Liver (tissue), 8 donors: ENCODE measurements at regions not wholly inside any gene's neighbourhood (a gene's known extent, or its start where the extent isn't known, plus 50 kb on each side); places are given as distances from the start of the nearest gene placed in this dataset.

ENCODE experiments used
- DNase-seq: peaks from one replicate; pipeline ENCODE4 v3.0.0-alpha.2; 2017; ENCODE audit warnings: low spot score
- H3K27ac ChIP-seq, 2 donors: one replicate each; pipeline ENCODE4 v1.7.0; 2013; ENCODE audit warnings: inconsistent platforms in 2 of 2, low read length in 2 of 2, control low read depth in 1 of 2, low read depth in 1 of 2, mild to moderate bottlenecking in 1 of 2
- H3K27me3 ChIP-seq, 4 donors: one replicate each; pipeline versions ENCODE4 v1.6.1 to v1.7.0; 2013; ENCODE audit warnings: low read length in 3 of 4, inconsistent platforms in 1 of 4, mild to moderate bottlenecking in 1 of 4, moderate library complexity in 1 of 4; ENCODE audit not compliant: control insufficient read depth in 4 of 4, insufficient read depth in 4 of 4
- H3K36me3 ChIP-seq, 4 donors: one replicate each; pipeline versions ENCODE4 v1.6.1 to v1.7.0; 2013; ENCODE audit warnings: low read length in 3 of 4, mild to moderate bottlenecking in 3 of 4, low read depth in 1 of 4, moderate library complexity in 1 of 4; ENCODE audit not compliant: control insufficient read depth in 4 of 4, insufficient read depth in 3 of 4
- H3K4me1 ChIP-seq, 4 donors: one replicate each; pipeline versions ENCODE4 v1.6.1 to v1.7.0; 2013; ENCODE audit warnings: low read length in 3 of 4, mild to moderate bottlenecking in 3 of 4, moderate library complexity in 1 of 4; ENCODE audit not compliant: control insufficient read depth in 4 of 4, insufficient read depth in 4 of 4
- H3K4me3 ChIP-seq, 3 donors: one replicate each; pipeline versions ENCODE4 v1.6.1 to v1.7.0; 2013; ENCODE audit warnings: low read length in 3 of 3, control low read depth in 1 of 3, low read depth in 1 of 3, mild to moderate bottlenecking in 1 of 3
- H3K9ac ChIP-seq, 2 donors: one replicate each; pipeline ENCODE4 v1.7.0; 2013; ENCODE audit warnings: low read length in 2 of 2, mild to moderate bottlenecking in 2 of 2, moderate library complexity in 2 of 2, control low read depth in 1 of 2, low read depth in 1 of 2
- H3K9me3 ChIP-seq, 4 donors: one replicate each; pipeline versions ENCODE4 v1.6.1 to v1.7.0; 2013; ENCODE audit warnings: low read length in 3 of 4; ENCODE audit not compliant: control insufficient read depth in 4 of 4
- EGR1 ChIP-seq, 2 donors: IDR thresholded peaks; 2 replicates each; pipeline ENCODE4 v1.6.1; 2016 to 2018; ENCODE audit warnings: antibody characterized with exemption in 2 of 2, low read depth in 2 of 2
- HNF4A ChIP-seq, 2 donors: conservative IDR thresholded peaks; 2 replicates each; pipeline ENCODE4 v1.6.1; 2016; ENCODE audit warnings: antibody characterized with exemption in 2 of 2, mild to moderate bottlenecking in 2 of 2
- JUND ChIP-seq, 2 donors: IDR thresholded peaks; 2 replicates each; pipeline ENCODE4 v1.6.1; 2016; ENCODE audit warnings: antibody characterized with exemption in 2 of 2
- NR2F2 ChIP-seq: IDR thresholded peaks from 2 replicates; pipeline ENCODE4 v1.6.1; 2016; ENCODE audit warnings: antibody characterized with exemption
- RAD21 ChIP-seq, 2 donors: IDR thresholded peaks; 2 replicates each; pipeline ENCODE4 v1.6.1; 2016; ENCODE audit warnings: antibody characterized with exemption in 2 of 2, mild to moderate bottlenecking in 2 of 2
- RXRA ChIP-seq, 2 donors: IDR thresholded peaks; 2 replicates each; pipeline ENCODE4 v1.6.1; 2017 to 2018; ENCODE audit warnings: antibody characterized with exemption in 2 of 2, mild to moderate bottlenecking in 1 of 2
- SP1 ChIP-seq: IDR thresholded peaks from 2 replicates; pipeline ENCODE4 v1.6.1; 2018; ENCODE audit warnings: antibody characterized with exemption, mild to moderate bottlenecking
- TAF1 ChIP-seq: conservative IDR thresholded peaks from 2 replicates; pipeline ENCODE4 v1.6.1; 2016; ENCODE audit warnings: antibody characterized with exemption, mild to moderate bottlenecking
- YY1 ChIP-seq: IDR thresholded peaks from 2 replicates; pipeline ENCODE4 v1.6.1; 2016; ENCODE audit warnings: antibody characterized with exemption, mild to moderate bottlenecking
- ZBTB33 ChIP-seq: IDR thresholded peaks from 2 replicates; pipeline ENCODE4 v1.6.1; 2016; ENCODE audit warnings: antibody characterized with exemption
- WGBS: extraction: QIAGEN DNeasy Blood & Tissue Kit; methylation state at CpG from one replicate; pipeline ENCODE4 v1.1.7; 2013; 5-methylcytosine and 5-hydroxymethylcytosine counted together
- TF ChIP-seq, protein P1 (sequence below): IDR thresholded peaks from 2 replicates; pipeline ENCODE4 v1.6.1; 2016; ENCODE audit warnings: antibody characterized with exemption
- TF ChIP-seq, protein P2 (sequence below): fragments of 150-350 bp; IDR thresholded peaks from 2 replicates; pipeline ENCODE4 v1.5.1; 2017; ENCODE audit warnings: improper control_type of control experiment, low read depth, low read length; ENCODE audit not compliant: missing input control
- donor health status: healthy.
- donor health status: healthy.
- donor health status: healthy.
- donor health status: healthy.
- donor health status: healthy.

DNA sequence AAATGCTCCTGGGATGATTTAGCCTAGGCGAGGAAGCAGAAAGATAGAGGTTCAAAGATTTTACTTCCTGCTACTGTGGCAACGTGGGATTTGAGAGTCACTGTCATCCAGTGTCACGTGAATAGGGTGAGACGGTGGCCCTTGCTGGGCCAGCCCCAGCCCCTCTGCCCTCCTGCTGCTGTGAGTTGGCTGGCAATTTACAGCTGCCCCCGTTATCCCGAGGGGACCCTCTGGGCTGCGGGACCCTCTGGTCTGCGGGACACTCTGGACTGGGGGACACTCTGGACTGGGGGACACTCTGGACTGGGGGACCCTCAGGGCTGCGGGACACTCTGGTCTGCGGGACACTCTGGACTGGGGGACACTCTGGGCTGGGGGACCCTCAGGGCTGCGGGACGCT, 765.4 kb downstream of the TRIML1 start:
- Histone ChIP-seq H3K27ac (no peak overlapping the region), H3K9me3 (no peaks in the 10 kb centered on the region), H3K4me3 (no peak overlapping the region), H3K4me1 (no peaks in the 10 kb centered on the region), H3K36me3 (no peaks in the 10 kb centered on the region), H3K9ac (no peak overlapping the region), H3K27me3 (no peaks in the 10 kb centered on the region)
- DNase-seq, result no peak
- TF ChIP-seq RXRA (IDR thresholded peaks at IDR 0.05) (no peak), SP1 (no peak), EGR1 (IDR thresholded peaks at IDR 0.05; ENCODE audit: low read depth in 2 of 2) (no peak), NR2F2 (no peak), YY1 (no peak), RAD21 (IDR thresholded peaks at IDR 0.05) (no peak), JUND (IDR thresholded peaks at IDR 0.05) (no peak)
- TF ChIP-seq, protein P1, sequence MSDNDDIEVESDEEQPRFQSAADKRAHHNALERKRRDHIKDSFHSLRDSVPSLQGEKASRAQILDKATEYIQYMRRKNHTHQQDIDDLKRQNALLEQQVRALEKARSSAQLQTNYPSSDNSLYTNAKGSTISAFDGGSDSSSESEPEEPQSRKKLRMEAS, result no peak
- TF ChIP-seq, protein P2, sequence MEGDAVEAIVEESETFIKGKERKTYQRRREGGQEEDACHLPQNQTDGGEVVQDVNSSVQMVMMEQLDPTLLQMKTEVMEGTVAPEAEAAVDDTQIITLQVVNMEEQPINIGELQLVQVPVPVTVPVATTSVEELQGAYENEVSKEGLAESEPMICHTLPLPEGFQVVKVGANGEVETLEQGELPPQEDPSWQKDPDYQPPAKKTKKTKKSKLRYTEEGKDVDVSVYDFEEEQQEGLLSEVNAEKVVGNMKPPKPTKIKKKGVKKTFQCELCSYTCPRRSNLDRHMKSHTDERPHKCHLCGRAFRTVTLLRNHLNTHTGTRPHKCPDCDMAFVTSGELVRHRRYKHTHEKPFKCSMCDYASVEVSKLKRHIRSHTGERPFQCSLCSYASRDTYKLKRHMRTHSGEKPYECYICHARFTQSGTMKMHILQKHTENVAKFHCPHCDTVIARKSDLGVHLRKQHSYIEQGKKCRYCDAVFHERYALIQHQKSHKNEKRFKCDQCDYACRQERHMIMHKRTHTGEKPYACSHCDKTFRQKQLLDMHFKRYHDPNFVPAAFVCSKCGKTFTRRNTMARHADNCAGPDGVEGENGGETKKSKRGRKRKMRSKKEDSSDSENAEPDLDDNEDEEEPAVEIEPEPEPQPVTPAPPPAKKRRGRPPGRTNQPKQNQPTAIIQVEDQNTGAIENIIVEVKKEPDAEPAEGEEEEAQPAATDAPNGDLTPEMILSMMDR, result no peak
- 86% methylated on average over 12 of the region's 12 CpGs for WGBS

DNA sequence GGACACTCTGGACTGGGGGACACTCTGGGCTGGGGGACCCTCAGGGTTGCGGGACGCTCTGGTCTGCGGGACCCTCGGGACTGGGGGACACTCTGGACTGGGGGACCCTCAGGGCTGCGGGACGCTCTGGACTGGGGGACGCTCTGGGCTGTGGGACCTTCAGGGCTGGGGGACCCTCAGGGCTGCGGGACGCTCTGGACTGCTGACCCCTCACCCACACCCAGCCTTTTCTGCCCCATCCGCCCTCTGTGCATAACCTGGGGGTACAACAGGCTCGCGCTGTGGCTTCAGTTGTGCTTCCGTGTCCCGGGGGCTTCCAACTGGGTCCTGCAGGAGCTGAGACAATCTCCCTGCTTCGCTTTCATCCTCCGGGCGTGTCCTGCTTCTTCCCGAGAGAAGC, 766.0 kb downstream of the TRIML1 start:
- Histone ChIP-seq H3K27ac (no peak overlapping the region), H3K9me3 (no peaks in the 10 kb centered on the region), H3K4me1 (no peaks in the 10 kb centered on the region), H3K36me3 (no peaks in the 10 kb centered on the region), H3K4me3 (no peak overlapping the region), H3K27me3 (no peaks in the 10 kb centered on the region), H3K9ac (no peak overlapping the region)
- DNase-seq, result no peak
- TF ChIP-seq ZBTB33 (no peak), TAF1 (no peak), RAD21 (IDR thresholded peaks at IDR 0.05) (no peak), JUND (IDR thresholded peaks at IDR 0.05) (no peak), HNF4A (conservative IDR thresholded peaks at IDR 0.05) (no peak), SP1 (no peak), YY1 (no peak)
- TF ChIP-seq, protein P1, result no peak
- TF ChIP-seq, protein P2, result no peak
- WGBS, result 82% methylated on average over 18 of the region's 18 CpGs
